Transverse colon (tissue), 3 donors: ENCODE measurements at regions not wholly inside any gene's neighbourhood (a gene's known extent, or its start where the extent isn't known, plus 50 kb on each side); places are given as distances from the start of the nearest gene placed in this dataset.

Source experiments
- CTCF ChIP-seq, 5 experiments: fragments of 200-600 bp in 3 of 5; fragments of 450-650 bp in 2 of 5; sonication (generic) in 3 of 5; IDR thresholded peaks; 1 replicate in 2 of 5; 2 replicates in 3 of 5; pipeline ENCODE4 v1.5.1; 2016 to 2017; ENCODE audit warnings: antibody characterized with exemption in 5 of 5, inconsistent platforms in 3 of 5, mild to moderate bottlenecking in 2 of 5, moderate library complexity in 1 of 5
- POLR2A ChIP-seq: fragments of 450-650 bp; IDR thresholded peaks from one replicate; pipeline ENCODE4 v1.6.1; 2016; ENCODE audit warnings: antibody characterized with exemption, mild to moderate bottlenecking, moderate library complexity

DNA sequence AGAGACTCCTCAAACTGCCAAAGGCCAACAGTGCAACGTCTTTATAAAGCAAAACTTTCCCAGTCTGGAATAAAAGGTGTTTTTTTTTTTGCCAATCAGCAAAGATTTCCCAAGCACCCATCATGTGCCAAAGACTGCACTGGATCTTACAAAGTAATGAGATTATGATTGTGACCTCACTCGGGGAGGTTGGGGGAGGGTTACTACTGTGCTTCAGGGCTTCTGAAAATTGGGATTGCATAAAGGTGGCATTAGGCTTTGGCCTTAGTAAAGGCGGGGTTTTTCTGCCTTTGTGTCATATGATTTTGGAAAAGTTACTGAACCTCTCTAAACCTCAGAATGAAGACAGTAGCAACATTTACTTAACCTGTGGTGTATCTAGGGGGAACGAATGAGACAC is 233.8 kb downstream of the DACT1 start:
- TF ChIP-seq CTCF (IDR thresholded peaks at IDR 0.05): no peak
- TF ChIP-seq POLR2A: no peak
